Right atrium auricular region (tissue), 2 donors: ENCODE measurements at regions not wholly inside any gene's neighbourhood (a gene's known extent, or its start where the extent isn't known, plus 50 kb on each side); places are given as distances from the start of the nearest gene placed in this dataset.

Source experiments
- DNase-seq: peaks from one replicate; pipeline ENCODE4 v3.0.0-alpha.2; 2019; ENCODE audit warnings: low spot score
- H3K27ac ChIP-seq, 2 donors: fragments of 200-600 bp; sonication (generic); 1 replicate in 1 of 2; 2 replicates in 1 of 2; pipeline ENCODE4 v1.5.1; 2016 to 2019
- H3K27me3 ChIP-seq, 2 donors: fragments of 200-600 bp; sonication (generic); one replicate each; pipeline versions ENCODE4 v1.5.1 to v1.6.0; 2017 to 2019
- H3K36me3 ChIP-seq: fragments of 200-600 bp; sonication (generic); one replicate; pipeline ENCODE4 v1.5.1; 2016
- H3K4me1 ChIP-seq, 2 donors: fragments of 200-600 bp; sonication (generic); one replicate each; pipeline versions ENCODE4 v1.5.1 to v1.6.0; 2017 to 2019
- H3K4me3 ChIP-seq, 2 donors: fragments of 200-600 bp; sonication (generic); 1 replicate in 1 of 2; 2 replicates in 1 of 2; pipeline ENCODE4 v1.5.1; 2017 to 2019; ENCODE audit warnings: mild to moderate bottlenecking in 1 of 2, moderate library complexity in 1 of 2
- H3K9me3 ChIP-seq, 2 donors: fragments of 200-600 bp; sonication (generic); one replicate each; pipeline ENCODE4 v1.5.1; 2019
- TF ChIP-seq, protein P1 (sequence below), 2 donors: fragments of 200-600 bp; sonication (generic); IDR thresholded peaks; one replicate each; pipeline ENCODE4 v1.5.1; 2019; ENCODE audit warnings: antibody characterized with exemption in 2 of 2

DNA sequence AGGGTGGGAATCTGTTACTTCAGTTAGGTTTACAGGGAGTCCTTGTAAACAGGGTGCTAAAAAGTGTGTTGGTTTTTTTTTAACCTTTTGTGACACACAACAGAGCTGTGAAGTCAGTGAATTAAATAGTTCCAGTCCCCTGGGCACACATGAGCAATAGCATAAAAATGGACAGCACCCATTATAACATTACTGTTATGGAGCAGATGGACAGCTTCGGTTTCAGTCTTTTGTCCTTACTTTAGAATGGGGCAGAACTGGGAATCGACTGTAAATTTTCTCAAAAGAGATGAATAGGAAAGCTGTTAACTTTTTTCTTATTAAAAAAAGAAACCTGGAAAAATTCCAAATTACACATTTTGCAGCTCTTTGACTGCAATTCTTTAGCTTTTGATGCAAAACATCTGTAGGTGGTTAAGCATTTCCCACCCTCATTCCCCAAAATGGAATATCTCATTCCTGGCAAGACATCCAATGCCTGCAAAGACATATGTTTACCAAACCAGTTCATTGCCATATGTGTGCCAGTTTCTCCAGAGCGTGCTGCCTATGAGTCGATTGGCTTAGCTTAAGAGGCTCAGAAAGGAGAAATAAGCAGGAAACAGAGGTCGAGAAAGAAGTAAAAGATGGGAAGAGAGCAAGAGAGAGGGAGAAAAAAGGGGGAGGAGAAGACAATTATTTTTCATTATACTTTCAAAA lies 212.3 kb upstream of the TMEM161B start:
- TF ChIP-seq, protein P1, sequence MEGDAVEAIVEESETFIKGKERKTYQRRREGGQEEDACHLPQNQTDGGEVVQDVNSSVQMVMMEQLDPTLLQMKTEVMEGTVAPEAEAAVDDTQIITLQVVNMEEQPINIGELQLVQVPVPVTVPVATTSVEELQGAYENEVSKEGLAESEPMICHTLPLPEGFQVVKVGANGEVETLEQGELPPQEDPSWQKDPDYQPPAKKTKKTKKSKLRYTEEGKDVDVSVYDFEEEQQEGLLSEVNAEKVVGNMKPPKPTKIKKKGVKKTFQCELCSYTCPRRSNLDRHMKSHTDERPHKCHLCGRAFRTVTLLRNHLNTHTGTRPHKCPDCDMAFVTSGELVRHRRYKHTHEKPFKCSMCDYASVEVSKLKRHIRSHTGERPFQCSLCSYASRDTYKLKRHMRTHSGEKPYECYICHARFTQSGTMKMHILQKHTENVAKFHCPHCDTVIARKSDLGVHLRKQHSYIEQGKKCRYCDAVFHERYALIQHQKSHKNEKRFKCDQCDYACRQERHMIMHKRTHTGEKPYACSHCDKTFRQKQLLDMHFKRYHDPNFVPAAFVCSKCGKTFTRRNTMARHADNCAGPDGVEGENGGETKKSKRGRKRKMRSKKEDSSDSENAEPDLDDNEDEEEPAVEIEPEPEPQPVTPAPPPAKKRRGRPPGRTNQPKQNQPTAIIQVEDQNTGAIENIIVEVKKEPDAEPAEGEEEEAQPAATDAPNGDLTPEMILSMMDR (IDR thresholded peaks at IDR 0.05), result no peak

DNA sequence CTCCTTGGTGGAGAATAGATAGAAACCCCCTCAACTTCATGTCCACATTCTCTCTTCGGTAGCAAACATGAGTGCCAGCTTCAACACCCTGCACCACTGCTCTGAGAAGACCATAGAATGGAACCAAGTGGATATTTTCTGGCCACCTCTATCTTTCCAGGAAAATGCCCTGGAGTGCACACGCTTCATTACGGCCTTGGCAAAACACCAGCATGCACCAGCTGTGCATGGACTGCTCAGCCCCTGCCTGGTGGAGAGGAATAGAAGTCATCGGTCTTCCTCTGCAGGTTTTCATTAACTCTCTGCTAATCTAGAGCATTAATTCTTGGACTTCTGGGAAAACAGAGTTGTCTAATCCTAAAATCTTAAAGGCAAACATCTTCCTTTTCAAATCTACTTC lies 211.6 kb upstream of the TMEM161B start:
- Histone ChIP-seq H3K4me1 (no peaks in the 10 kb centered on the region), H3K9me3 (no peaks in the 10 kb centered on the region), H3K36me3 (no peaks in the 10 kb centered on the region), H3K27me3 (no peaks in the 10 kb centered on the region), H3K27ac (no peak overlapping the region), H3K4me3 (no peak overlapping the region)
- TF ChIP-seq, protein P1 (IDR thresholded peaks at IDR 0.05), result no peak
- DNase-seq, result no peak

More for the DNA sequence above, 212.3 kb upstream of the TMEM161B start:
- no peaks in the 10 kb centered on the region for H3K36me3 ChIP-seq
- H3K9me3 ChIP-seq, result no peaks in the 10 kb centered on the region
- no peaks in the 10 kb centered on the region for H3K4me1 ChIP-seq
- H3K4me3 ChIP-seq, result no peak overlapping the region
- no peaks in the 10 kb centered on the region for H3K27me3 ChIP-seq
- DNase-seq, result no peak
- no peak overlapping the region for H3K27ac ChIP-seq

DNA sequence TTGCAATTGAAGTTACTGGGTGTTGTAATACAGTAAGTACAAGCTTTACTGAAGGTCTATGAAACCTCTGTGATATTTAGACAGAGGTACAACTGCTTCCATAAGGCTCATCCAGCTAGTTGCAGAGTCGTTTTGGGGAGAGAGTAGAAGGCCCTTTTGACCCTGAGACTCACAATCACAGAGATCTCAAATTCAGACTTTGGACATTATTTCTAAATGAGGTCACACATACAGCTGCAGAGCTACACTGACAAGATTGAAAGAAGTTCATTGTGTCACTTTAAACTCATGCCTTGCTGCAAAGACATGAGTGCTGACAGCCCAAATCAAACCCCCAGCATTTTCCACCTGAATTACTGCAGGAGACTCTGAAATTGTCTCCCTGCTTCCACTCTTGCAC lies 205.9 kb upstream of the TMEM161B start:
- no peaks in the 10 kb centered on the region for H3K36me3 ChIP-seq
- no peaks in the 10 kb centered on the region for H3K4me1 ChIP-seq
- H3K27ac ChIP-seq, result no peak overlapping the region
- H3K4me3 ChIP-seq, result no peak overlapping the region
- DNase-seq, result no peak
- TF ChIP-seq, protein P1 (IDR thresholded peaks at IDR 0.05), result no peak
- no peaks in the 10 kb centered on the region for H3K9me3 ChIP-seq
- H3K27me3 ChIP-seq, result no peaks in the 10 kb centered on the region

DNA sequence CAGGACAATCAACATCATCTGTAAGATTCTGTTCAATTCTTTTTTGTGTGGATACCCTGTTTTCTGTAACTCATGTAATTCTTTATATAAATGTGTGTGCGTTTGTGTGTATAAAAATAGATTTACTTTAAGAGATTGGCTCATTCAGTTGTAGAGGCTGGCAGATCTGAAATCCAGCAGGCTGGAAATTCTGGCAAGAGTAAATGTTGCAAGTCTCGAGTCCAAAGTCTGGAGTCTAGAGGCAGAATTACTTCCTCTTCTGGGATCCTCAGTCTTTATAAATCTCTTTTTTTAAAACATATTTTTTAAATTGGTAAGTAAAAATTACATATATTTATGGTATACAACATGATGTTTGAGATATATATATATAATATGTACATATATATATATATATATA lies 202.1 kb upstream of the TMEM161B start:
- Histone ChIP-seq H3K9me3 (no peaks in the 10 kb centered on the region), H3K27ac (no peak overlapping the region), H3K4me1 (no peaks in the 10 kb centered on the region), H3K27me3 (no peaks in the 10 kb centered on the region), H3K36me3 (no peaks in the 10 kb centered on the region), H3K4me3 (no peak overlapping the region)
- TF ChIP-seq, protein P1 (IDR thresholded peaks at IDR 0.05), result no peak
- no peak for DNase-seq

DNA sequence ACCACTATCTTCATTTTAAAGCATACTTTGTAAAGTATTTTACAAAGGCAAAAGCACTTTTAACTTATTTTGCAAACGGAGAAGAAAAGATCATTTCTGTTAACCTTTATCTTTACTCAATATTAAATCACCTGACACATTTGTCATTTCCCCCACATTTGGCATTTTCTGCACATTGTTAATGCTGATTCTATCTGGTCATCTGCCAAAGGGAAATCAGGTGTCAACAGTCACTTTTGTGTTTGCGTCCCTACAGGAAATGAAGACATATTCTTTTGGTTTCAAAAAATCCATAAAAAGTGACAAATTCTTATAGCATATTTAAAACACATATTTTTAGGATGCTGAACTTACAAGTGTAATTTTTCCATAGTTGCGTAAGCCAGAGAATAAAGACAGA lies 191.3 kb upstream of the TMEM161B start:
- no peak for DNase-seq
- Histone ChIP-seq H3K36me3 (no peaks in the 10 kb centered on the region), H3K4me1 (no peaks in the 10 kb centered on the region), H3K4me3 (no peak overlapping the region), H3K27me3 (no peaks in the 10 kb centered on the region), H3K27ac (no peak overlapping the region), H3K9me3 (no peaks in the 10 kb centered on the region)
- TF ChIP-seq, protein P1 (IDR thresholded peaks at IDR 0.05), result no peak

DNA sequence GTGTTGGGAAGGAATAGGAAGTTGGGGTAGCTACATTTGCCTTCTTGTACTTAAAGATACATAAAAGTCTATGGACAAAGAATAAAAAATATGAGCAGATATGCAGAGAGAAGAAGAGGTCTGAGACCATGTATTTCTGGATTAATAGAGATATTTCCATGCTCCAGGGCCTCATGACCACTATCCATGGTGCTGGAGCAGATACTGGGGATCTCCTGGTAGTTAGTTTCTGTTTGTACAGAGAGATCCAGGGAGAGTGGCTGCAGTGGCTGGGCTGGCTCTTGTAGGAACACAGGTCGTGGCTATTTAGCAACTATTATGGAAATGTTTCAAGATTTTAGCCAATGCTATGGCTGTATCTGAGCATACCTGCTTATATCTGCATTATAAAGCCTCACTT lies 184.2 kb upstream of the TMEM161B start:
- TF ChIP-seq, protein P1 (IDR thresholded peaks at IDR 0.05), result no peak

More for the DNA sequence above, 184.2 kb upstream of the TMEM161B start:
- no peaks in the 10 kb centered on the region for H3K27me3 ChIP-seq
- no peaks in the 10 kb centered on the region for H3K9me3 ChIP-seq
- H3K4me3 ChIP-seq, result no peak overlapping the region
- H3K4me1 ChIP-seq, result no peaks in the 10 kb centered on the region
- no peak overlapping the region for H3K27ac ChIP-seq
- no peaks in the 10 kb centered on the region for H3K36me3 ChIP-seq
- no peak for DNase-seq
